IMR-90 (cell line): ENCODE measurements at regions not wholly inside any gene's neighbourhood (a gene's known extent, or its start where the extent isn't known, plus 50 kb on each side); places are given as distances from the start of the nearest gene placed in this dataset.

ENCODE experiments used
- BHLHE40 ChIP-seq: fragments of 150-350 bp; IDR thresholded peaks from 2 replicates; pipeline ENCODE4 v1.6.1; 2016; ENCODE audit warnings: mild to moderate bottlenecking, low read depth, low read length
- CEBPB ChIP-seq: IDR thresholded peaks from 2 replicates; pipeline ENCODE4 v1.6.1; 2012; ENCODE audit warnings: low read depth, low read length, improper control_type of control experiment
- MXI1 ChIP-seq: IDR thresholded peaks from 2 replicates; pipeline ENCODE4 v1.6.1; 2012; ENCODE audit warnings: low read depth, mild to moderate bottlenecking, low read length, moderate library complexity, borderline replicate concordance
- POLR2A ChIP-seq: IDR thresholded peaks from 2 replicates; pipeline ENCODE4 v1.6.1; 2012; ENCODE audit warnings: mild to moderate bottlenecking, low read depth, low read length
- RCOR1 ChIP-seq: IDR thresholded peaks from 2 replicates; pipeline ENCODE4 v1.6.1; 2012; ENCODE audit warnings: mild to moderate bottlenecking, low read length, improper control_type of control experiment; ENCODE audit not compliant: insufficient replicate concordance
- SMC3 ChIP-seq: fragments of 150-350 bp; IDR thresholded peaks from 2 replicates; pipeline ENCODE4 v1.6.1; 2016; ENCODE audit warnings: low read depth, mild to moderate bottlenecking, antibody characterized with exemption, low read length, moderate library complexity
- TF ChIP-seq, protein P1 (sequence below): conservative IDR thresholded peaks from 2 replicates; pipeline ENCODE4 v1.5.1; 2012; ENCODE audit warnings: mild to moderate bottlenecking, low read depth, low read length, improper control_type of control experiment

DNA sequence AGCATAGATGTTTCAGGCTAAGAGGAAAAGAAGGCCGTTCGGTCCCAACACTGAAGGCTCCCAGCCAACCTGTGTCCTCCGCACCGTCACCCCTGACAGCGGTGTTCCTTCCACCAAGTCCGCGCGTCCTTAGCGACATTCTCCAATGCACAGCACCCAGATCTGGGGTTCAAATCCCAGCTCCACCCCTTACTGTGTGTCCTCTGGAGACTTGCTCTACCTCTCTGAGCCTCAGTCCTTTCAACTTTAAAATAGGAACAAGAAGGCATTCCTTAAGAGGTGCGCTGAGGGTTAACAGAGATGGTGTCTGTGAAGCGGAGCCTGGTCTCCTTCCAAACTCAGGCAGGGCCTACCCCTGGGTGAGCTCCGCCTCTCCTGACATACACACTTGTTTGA is 224.0 kb downstream of the MN1 start:
- TF ChIP-seq, protein P1, sequence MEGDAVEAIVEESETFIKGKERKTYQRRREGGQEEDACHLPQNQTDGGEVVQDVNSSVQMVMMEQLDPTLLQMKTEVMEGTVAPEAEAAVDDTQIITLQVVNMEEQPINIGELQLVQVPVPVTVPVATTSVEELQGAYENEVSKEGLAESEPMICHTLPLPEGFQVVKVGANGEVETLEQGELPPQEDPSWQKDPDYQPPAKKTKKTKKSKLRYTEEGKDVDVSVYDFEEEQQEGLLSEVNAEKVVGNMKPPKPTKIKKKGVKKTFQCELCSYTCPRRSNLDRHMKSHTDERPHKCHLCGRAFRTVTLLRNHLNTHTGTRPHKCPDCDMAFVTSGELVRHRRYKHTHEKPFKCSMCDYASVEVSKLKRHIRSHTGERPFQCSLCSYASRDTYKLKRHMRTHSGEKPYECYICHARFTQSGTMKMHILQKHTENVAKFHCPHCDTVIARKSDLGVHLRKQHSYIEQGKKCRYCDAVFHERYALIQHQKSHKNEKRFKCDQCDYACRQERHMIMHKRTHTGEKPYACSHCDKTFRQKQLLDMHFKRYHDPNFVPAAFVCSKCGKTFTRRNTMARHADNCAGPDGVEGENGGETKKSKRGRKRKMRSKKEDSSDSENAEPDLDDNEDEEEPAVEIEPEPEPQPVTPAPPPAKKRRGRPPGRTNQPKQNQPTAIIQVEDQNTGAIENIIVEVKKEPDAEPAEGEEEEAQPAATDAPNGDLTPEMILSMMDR, result no peak
- TF ChIP-seq POLR2A, result no peak
- no peak for TF ChIP-seq SMC3
- TF ChIP-seq MXI1, result no peak
- TF ChIP-seq CEBPB, result no peak
- TF ChIP-seq RCOR1, result no peak
- TF ChIP-seq BHLHE40, result no peak
